Stomach (tissue), 8 donors: ENCODE measurements at regions not wholly inside any gene's neighbourhood (a gene's known extent, or its start where the extent isn't known, plus 50 kb on each side); places are given as distances from the start of the nearest gene placed in this dataset.

Experiments used
- DNase-seq, 2 donors: peaks; one replicate each; pipeline versions ENCODE4 v3.0.0 to v3.0.0-alpha.2; 2013 to 2019
- H3K27ac ChIP-seq, 5 donors: fragments of 200-600 bp in 4 of 5; sonication (generic) in 4 of 5; one replicate each; pipeline ENCODE4 v1.5.1; 2013 to 2019; ENCODE audit warnings: mild to moderate bottlenecking in 1 of 5, moderate library complexity in 1 of 5
- H3K27me3 ChIP-seq, 3 donors: fragments of 200-600 bp; sonication (generic); one replicate each; pipeline ENCODE4 v1.5.1; 2017 to 2019; ENCODE audit warnings: mixed run types in 1 of 3
- H3K36me3 ChIP-seq, 4 donors: fragments of 200-600 bp; sonication (generic); 1 replicate in 3 of 4; 2 replicates in 1 of 4; pipeline ENCODE4 v1.5.1; 2016 to 2019
- H3K4me1 ChIP-seq, 4 donors: fragments of 200-600 bp; sonication (generic); one replicate each; pipeline ENCODE4 v1.5.1; 2016 to 2019
- H3K4me3 ChIP-seq, 4 donors: fragments of 200-600 bp; sonication (generic) in 3 of 4; one replicate each; pipeline ENCODE4 v1.5.1; 2016 to 2019; ENCODE audit warnings: mild to moderate bottlenecking in 1 of 4
- H3K9me3 ChIP-seq, 4 donors: fragments of 200-600 bp; sonication (generic); one replicate each; pipeline ENCODE4 v1.5.1; 2016 to 2019
- EP300 ChIP-seq: sonication (generic); formaldehyde crosslinking; IDR thresholded peaks from one replicate; pipeline ENCODE4 v1.6.1; 2017; ENCODE audit warnings: antibody characterized with exemption
- POLR2A ChIP-seq, 4 donors: fragments of 450-650 bp; IDR thresholded peaks; one replicate each; pipeline ENCODE4 v1.6.1; 2016; ENCODE audit warnings: antibody characterized with exemption in 4 of 4, control low read depth in 2 of 4, mild to moderate bottlenecking in 1 of 4, moderate library complexity in 1 of 4
- POLR2AphosphoS5 ChIP-seq, 3 donors: sonication (generic); formaldehyde crosslinking; IDR thresholded peaks; one replicate each; pipeline ENCODE4 v1.6.1; 2016; ENCODE audit warnings: antibody characterized with exemption in 3 of 3
- WGBS, 5 donors: extraction: QIAGEN DNeasy Blood & Tissue Kit in 3 of 5; methylation state at CpG; one replicate each; pipeline versions ENCODE4 v1.1.5 to v1.1.7; 2013 to 2018; 5-methylcytosine and 5-hydroxymethylcytosine counted together
- intact Hi-C: fragments of 100-400 bp; cut with DNase I; formaldehyde crosslinking; loops from one replicate; pipeline ENCODE4 v1.15.1; 2023; ENCODE audit warnings: low total_unique reads
- TF ChIP-seq, protein P1 (sequence below), 7 experiments: fragments of 450-650 bp in 4 of 7; fragments of 200-600 bp in 3 of 7; sonication (generic) in 3 of 7; IDR thresholded peaks; one replicate each; pipeline ENCODE4 v1.5.1; 2016 to 2019; ENCODE audit warnings: antibody characterized with exemption in 7 of 7, control low read depth in 2 of 7, mild to moderate bottlenecking in 1 of 7
- donor health status: healthy with polysubstance abuse.
- donor health status: Bipolar disorder and iron deficiency.
- donor health status: healthy.

DNA sequence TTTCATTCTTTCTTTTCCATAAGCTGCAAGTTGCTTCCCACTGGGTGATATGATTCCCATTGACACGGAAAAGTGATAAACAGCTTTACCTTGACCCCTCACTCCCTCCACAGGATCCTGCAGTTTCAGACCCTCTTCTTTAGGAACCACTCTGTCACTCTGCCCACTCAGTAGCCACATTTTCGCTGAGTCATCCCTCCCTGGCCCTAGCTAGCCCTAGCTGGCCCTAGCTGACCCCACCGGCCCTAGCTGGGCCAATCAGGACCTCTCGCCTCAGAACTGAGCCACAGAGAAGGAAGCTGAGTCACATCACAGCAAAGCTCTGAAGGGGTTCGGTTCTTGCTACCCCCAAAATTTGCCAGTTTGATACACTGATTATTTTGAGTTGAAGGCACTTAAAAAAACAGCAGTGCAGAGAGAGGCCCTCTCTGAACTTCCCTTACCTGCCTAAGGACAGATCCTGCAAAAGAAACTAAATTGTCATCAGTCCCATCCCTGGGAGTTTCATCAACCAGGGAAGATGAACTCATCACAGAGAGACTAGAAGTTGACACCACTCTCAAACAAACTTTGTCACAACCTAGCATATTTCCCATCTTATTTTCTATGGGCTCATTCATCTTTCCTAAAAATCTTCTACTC is 233.5 kb upstream of the PROK2 start:
- WGBS, 5 donors: 78 to 85% (median 79%) methylated on average over 5 of the region's 5 CpGs

DNA sequence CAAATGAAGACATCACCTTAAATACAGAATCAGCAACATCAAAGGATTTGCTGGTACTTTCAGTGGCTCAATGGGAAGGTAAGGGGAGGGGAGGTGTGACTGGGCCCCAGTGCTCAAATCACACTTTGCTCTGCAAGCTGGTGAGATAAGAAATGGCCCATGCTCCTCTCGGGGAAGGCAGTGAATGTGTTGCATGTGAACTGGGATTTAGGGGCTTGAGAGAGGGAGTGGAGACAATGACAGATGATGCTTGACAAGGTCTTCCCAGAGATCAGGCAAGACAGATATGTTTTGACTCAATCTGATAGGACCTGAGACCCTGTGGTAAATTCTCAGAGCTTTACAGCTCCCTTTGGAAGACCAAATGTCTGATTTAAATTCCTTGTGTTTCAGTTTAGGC is 233.0 kb upstream of the PROK2 start:
- H3K36me3 ChIP-seq: no peaks in the 10 kb centered on the region
- TF ChIP-seq, protein P1, sequence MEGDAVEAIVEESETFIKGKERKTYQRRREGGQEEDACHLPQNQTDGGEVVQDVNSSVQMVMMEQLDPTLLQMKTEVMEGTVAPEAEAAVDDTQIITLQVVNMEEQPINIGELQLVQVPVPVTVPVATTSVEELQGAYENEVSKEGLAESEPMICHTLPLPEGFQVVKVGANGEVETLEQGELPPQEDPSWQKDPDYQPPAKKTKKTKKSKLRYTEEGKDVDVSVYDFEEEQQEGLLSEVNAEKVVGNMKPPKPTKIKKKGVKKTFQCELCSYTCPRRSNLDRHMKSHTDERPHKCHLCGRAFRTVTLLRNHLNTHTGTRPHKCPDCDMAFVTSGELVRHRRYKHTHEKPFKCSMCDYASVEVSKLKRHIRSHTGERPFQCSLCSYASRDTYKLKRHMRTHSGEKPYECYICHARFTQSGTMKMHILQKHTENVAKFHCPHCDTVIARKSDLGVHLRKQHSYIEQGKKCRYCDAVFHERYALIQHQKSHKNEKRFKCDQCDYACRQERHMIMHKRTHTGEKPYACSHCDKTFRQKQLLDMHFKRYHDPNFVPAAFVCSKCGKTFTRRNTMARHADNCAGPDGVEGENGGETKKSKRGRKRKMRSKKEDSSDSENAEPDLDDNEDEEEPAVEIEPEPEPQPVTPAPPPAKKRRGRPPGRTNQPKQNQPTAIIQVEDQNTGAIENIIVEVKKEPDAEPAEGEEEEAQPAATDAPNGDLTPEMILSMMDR (IDR thresholded peaks at IDR 0.05): no peak
- TF ChIP-seq POLR2AphosphoS5 (IDR thresholded peaks at IDR 0.05) (no peak), EP300 (no peak), POLR2A (IDR thresholded peaks at IDR 0.05) (no peak)
- H3K4me1 ChIP-seq: no peaks in the 10 kb centered on the region
- H3K27ac ChIP-seq: no peak overlapping the region
- WGBS, 5 donors: 53 to 79% (median 59%) methylated on average over 1 of the region's 1 CpG
- intact Hi-C loops: no loop called here
- H3K27me3 ChIP-seq: no peaks in the 10 kb centered on the region
- DNase-seq: no peak
- H3K4me3 ChIP-seq: no peak overlapping the region
- H3K9me3 ChIP-seq: no peaks in the 10 kb centered on the region

More for the DNA sequence above, 233.5 kb upstream of the PROK2 start:
- DNase-seq: no peak
- Histone ChIP-seq H3K4me1 (no peaks in the 10 kb centered on the region), H3K4me3 (no peak overlapping the region), H3K27me3 (no peaks in the 10 kb centered on the region), H3K36me3 (no peaks in the 10 kb centered on the region), H3K9me3 (no peaks in the 10 kb centered on the region), H3K27ac (no peak overlapping the region)
- intact Hi-C loops: no loop called here
- no peak for TF ChIP-seq POLR2A (IDR thresholded peaks at IDR 0.05)
- TF ChIP-seq, protein P1 (IDR thresholded peaks at IDR 0.05): no peak
- no peak for TF ChIP-seq EP300
- TF ChIP-seq POLR2AphosphoS5 (IDR thresholded peaks at IDR 0.05): no peak

DNA sequence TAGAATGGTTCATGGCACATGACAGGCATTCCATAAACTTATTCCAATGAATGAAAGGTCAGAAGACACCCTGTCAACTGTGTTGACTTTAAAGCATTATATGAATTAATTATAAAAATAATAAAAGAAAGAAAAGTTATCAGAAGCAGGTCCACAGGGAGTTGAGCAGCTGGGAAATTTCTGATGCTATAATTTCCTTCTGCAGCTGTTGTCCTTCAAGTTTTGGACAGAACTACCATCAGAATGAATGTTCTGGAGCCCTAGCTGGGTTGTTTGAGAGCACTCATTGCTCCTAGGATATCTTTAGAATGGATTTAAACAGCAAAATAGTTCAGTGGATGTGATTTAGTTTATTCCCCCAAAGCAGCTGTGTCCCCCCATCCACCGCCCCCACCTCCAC is 232.4 kb upstream of the PROK2 start:
- intact Hi-C loops: no loop called here
- Histone ChIP-seq H3K36me3 (no peaks in the 10 kb centered on the region), H3K4me3 (no peak overlapping the region), H3K27me3 (no peaks in the 10 kb centered on the region), H3K4me1 (no peaks in the 10 kb centered on the region), H3K9me3 (no peaks in the 10 kb centered on the region), H3K27ac (no peak overlapping the region)
- peak in 1 of 2 donors; percentile 25 for DNase-seq
- TF ChIP-seq EP300 (no peak), POLR2AphosphoS5 (IDR thresholded peaks at IDR 0.05) (no peak), POLR2A (IDR thresholded peaks at IDR 0.05) (no peak)
- TF ChIP-seq, protein P1 (IDR thresholded peaks at IDR 0.05): no peak
- WGBS, 5 donors: 70 to 95% (median 90%) methylated on average over 1 of the region's 1 CpG

DNA sequence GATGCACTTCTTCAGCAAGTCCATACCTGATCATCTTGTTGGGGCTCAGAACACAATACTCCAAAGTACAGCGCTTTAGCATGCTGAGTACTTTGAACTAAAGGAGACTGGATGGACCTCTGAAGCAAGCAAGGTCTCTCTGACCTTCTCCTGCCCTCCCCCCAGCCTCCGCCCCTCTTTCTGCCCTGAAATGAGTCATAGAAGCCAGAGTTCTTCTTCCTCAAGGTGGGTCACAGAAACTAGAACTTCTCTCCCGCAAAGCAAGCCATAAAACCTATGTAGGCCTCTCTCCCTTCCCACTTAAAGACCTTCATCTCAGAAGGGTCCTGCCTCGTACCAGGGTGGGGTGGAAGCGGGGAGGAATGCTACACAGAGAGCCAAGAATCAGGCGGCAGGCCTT is 230.5 kb upstream of the PROK2 start:
- WGBS, 5 donors: 82 to 93% (median 88%) methylated on average over 6 of the region's 6 CpGs
- DNase-seq: peak in 1 of 2 donors; percentile 28

More for the DNA sequence above, 230.5 kb upstream of the PROK2 start:
- Histone ChIP-seq H3K4me3 (no peak overlapping the region), H3K4me1 (no peaks in the 10 kb centered on the region), H3K36me3 (no peaks in the 10 kb centered on the region), H3K27me3 (peaks cover 0 to 9% (median 0%) of the 10 kb centered on the region in 3 donors), H3K9me3 (no peaks in the 10 kb centered on the region), H3K27ac (no peak overlapping the region)
- TF ChIP-seq, protein P1 (IDR thresholded peaks at IDR 0.05): no peak
- TF ChIP-seq POLR2A (IDR thresholded peaks at IDR 0.05) (no peak), EP300 (no peak), POLR2AphosphoS5 (IDR thresholded peaks at IDR 0.05) (no peak)
- intact Hi-C loops: no loop called here
